ENCODE measurements at regions not wholly inside any gene's neighbourhood (a gene's known extent, or its start where the extent isn't known, plus 50 kb on each side); places are given as distances from the start of the nearest gene placed in this dataset.
"Not testable (repeated sequence)": the region's sequence is repeated elsewhere in the genome, so short reads cannot be mapped to it uniquely, and the experiment has no call there.

DNA sequence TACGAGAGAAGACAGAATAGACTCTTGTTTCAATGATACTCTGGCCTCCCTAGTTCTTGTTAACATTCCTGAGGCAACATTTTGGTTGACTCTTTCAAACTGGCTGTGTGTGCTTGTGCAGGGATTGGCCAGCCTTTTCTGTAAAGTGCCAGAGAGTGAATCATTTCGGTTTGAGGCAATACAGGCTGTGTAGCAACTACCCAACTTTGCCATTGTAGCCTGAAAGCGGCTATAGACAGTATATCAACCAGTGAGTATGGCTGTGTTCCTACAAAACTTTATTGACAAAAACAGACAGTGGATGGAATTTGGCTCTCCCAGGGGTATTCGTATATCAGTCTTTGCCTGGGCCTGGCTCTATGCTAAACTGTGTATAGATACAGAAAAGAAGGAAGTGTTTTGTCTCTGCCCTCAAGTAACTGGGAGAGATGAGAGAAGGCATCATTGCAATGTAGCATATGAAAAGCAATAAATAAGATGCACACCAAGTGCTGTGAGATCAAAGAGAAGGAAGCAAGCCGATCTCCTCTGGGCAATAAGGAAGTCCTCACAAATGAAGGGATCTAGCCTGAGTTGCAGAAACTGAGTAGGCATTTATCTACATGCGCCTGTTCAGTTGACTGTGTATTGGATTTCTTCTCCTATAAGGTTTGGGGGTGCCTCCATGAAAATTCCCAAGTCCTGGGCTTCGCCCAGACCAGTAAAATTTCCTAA is 568.0 kb upstream of the KLF4 start:
- DNase-seq: no peak

DNA sequence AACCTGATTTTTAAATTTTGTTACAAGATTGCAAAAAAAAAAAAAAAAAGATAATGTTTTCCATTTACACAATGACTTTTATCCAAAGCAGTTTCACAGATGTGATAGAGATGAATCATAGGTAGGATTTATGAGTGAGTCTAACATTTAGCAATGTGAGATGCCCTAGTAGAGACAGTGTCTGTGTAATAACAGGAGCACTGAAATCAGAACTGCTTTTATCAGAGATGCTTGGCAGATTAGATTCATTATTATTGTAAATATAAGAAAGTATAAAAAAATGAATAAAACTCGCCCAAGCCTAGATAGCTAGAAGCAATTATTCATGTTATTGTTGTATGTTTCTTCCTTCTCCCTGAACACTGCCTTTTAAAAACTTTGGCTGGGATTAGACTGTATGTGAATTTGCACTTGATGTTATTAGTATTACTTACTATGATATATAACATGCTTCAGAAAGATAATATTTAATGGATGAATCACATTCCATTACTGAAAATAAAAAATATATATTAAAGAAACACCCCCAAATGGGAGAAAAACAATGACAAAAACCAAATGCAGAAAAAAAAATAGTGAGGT is 567.3 kb upstream of the KLF4 start:
- no peak for DNase-seq

DNA sequence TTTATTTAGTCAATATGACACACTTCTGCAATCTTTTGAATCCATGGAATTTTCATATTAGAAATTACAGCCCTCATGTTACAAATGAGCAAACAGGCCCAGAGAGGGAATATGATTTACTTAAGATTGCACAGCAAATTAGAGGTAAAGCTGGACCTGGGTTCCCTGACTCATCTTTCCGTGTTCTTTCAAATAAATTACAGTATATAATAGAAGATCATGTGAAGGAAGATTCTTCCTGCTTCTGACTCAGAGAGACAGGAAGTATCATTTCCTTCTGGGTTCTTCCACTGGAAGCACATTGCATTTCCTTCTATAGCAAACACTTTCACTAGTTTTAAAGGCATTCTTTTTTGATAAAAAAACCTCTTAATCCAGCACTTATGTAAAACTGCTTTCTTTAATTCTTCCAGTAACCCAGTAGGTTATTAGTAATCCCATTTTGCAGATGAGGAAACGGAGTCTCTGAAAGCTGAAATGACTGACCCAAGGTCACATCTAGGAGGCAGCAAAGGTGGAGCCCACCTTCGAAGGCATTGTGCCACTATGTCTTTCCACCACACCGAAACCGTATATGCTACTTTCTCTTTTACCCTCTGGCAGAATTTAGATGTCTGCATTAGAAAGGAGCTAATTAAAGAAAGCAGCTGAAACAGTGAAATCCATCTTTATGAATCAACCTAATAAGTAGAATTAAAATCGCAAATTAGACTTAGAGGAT is 566.7 kb upstream of the KLF4 start:
- DNase-seq: no peak

DNA sequence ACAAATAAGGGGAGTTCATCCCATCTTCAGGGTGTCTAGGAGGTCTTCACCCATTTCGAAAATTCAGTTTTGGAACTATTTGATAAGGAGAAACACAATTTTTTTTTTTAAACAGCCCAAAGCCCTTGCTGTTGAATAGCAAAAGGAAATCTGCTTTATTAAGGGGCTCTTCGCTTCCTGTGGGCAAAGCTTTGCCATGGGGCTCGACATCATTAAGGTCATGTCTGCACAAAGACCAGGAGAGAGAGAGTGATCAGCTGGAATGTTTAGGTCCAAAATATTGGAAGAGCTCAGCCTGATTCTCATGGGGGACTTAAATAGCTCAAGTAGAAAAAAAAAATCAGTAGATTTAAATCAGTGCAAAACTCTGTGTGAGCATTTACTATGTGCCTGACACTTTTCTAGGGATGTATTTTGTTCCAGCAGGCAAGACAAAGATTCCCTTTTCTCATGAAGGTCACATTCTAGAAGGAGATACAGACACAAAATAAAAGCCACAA is 564.6 kb upstream of the KLF4 start:
- DNase-seq: no peak

DNA sequence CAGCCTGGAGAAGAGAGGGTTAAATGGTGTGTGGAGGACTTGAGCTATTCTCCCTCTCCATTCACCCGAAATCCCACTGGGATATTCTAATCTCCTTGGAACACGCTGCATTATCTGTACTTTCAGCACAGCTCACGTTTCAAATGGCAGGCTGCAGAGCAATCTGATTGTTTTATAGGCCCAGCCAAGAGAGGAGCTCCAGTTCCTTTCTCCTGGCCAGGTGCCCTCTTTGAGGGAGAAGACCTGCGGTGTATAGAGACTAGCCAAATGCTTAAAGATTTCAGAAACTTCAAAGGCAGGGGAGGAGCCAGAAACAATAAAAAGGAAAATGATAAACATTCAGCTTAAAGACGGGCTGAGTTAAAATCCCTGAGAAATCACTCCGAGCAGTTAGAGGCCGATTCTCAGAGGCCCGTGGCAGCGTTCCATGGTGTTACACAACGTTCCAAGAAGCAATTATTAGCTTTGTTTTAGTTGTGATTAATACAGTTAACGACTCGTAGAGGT is 564.0 kb upstream of the KLF4 start:
- DNase-seq: peak; percentile 91

DNA sequence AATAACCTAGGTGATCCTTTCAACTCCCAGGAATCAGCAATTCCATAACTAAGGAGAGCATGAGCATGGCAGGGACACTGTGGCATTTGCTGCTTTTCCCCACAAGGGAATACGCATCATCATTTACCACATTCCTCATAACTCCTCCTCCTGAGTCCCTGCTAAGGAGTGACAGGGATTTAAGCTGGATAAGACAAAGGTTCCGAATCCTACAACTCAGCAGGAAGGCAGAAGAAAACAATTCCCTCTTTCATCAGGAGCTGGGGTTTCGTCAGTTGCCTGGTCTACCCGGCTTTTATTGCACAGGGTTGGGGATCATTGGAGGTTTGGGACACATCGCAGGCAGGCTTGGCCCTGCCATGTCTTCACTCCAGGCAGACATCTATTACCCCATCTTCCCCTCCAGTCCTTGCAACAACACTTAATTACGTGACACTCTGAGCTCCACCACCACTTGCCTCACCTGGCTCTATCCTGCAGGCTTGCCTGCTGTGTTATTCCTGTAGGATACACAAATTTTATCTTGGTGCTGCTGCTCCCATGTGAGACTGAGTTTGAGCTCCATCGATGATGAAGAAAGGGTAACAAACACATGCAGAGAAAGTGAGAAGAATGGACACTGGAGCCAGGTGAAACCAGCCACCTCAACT is 563.0 kb upstream of the KLF4 start:
- no peak for DNase-seq

DNA sequence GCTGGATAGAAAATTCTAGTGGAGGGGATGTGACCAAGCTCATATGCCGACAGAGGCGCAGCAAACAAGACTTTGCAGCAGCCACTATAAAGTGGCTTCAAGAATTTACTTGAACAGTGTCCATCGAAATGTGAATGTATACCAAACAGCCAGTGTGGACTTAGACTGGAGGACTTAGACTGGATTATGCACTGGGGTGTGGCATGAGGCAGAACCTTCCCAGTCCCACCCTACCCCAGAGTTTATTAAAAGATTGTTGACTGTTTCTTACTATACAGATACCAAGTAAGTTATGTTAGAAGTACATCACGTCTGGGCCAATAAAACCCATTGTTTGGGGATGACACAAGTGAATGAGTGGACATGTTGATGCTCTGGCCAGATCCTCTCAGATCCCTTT is 561.3 kb upstream of the KLF4 start:
- no peak for DNase-seq

DNA sequence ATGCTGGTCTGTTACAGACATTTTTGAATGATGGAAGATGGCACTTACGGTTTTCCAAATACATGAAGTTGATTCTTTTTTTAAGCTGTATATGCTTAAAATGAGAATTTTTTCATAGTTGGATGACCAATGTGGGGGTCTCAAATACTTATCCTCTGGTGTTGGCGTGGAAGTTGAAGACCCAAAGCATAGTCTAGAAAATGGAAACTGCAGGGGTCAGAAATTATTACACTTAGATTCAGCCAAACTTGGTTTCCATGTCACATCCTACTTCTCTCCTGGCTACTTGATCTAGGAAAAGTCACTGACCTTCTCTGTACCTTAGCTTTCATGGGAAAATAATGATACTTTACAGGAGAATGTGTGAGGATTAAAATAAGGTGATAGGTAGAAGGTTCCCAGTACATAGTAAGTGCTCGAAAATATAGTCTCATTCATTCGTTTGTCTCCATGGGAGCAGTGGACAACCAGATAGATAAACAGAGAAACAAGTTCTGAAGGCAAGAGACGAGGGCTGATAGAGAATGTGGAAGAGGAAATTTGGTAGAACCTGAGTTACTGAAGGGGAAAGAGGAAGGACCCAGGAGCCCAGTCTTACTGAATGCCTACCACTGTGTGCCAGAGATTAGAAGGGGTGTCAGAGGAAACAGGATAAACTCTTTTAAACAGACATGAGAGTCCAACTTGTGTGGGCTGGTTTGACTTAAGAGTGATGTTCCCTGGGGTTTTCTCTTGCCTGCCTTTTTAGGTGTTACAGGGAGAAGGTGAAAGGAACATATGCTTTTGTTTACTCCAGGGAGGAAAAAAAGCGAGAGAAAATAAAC is 560.3 kb upstream of the KLF4 start:
- no peak for DNase-seq

DNA sequence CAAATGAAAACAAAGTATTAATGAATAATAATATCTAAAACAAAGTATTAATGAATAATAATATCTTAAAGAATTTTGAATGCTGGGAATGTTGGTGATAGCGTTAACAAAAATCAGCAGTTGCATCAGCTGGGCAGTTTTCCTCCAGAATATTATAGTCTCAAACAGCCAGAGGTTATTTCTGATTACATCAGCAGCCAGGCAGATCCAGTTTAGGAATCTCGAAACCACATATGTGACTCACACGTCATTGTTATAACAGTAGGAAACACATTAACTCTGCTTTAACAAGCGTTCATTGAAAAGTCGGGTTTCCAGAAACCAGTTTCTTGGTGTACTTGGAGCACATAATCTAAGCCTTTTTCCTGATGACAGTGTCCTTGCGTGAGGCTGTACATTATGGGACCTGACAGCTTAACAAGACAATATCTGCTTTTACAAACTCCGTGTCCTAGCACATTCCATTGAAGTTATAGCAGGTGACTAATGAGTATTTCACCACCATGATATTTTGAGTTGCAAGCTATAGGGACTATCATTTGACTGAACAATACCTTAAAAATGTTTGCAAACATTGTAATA is 559.5 kb upstream of the KLF4 start:
- peak; percentile 38 for DNase-seq

DNA sequence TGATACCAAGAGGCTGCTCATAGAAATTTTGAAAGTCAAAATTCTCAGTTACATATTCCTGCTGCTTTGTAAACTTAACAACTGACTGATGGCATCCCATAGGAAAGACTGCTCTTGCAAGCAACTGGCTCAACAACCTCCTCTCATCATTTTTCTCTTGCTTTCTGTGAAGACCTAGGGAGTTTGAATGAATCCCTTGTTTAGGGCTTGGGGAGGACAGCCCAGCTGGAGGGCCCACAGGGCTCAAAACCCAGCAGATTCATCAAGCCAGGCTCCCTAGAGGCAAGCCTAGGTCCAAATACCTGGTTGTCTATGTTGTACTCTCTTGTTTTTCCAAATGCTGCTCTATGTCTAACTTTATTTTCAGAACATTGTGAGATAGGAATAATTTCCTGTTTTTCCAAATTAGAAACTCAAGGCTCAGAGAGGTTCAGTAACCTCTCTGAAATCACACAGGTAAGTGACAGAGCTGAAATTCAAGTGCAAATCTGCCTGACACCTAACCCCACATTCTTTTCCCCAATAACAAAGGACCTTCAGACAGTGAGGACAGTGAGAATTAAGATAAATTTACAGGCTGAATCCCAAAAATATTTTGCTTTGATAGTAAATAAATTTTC is 558.9 kb upstream of the KLF4 start:
- DNase-seq: no peak

DNA sequence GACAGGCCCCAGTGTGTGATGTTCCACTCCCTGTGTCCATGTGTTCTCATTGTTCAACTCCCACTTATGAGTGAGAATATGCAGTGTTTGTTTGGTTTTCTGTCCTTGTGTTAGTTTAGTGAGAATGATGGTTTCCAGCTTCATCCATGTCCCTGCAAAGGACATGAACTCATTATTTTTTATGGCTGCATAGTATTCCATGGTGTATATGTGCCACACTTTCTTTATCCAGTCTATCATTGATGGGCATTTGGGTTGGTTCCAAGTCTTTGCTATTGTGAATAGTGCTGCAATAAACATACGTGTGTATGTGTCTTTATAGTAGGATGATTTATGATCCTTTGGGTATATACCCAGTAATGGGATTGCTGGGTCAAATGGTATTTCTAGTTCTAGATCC is 558.2 kb upstream of the KLF4 start:
- not testable (repeated sequence) for DNase-seq

DNA sequence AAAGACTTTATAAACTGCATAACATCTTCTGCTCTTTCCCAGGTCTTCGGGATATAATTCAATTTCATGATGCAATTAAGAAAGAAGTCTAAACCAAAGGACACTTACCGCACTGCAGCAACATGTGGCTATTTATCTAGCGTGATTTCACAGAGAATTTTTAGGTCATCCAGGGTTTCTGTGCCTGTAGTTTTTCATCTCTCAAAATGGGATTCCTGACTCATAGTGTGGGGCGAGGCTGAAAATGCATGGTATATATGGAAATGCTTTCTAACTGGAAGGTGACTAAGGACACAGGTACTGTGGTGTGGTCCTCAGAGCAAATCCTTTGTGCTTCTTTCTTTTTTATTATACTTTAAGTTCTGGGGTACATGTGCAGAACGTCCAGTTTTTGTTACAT is 557.7 kb upstream of the KLF4 start:
- DNase-seq: no peak

DNA sequence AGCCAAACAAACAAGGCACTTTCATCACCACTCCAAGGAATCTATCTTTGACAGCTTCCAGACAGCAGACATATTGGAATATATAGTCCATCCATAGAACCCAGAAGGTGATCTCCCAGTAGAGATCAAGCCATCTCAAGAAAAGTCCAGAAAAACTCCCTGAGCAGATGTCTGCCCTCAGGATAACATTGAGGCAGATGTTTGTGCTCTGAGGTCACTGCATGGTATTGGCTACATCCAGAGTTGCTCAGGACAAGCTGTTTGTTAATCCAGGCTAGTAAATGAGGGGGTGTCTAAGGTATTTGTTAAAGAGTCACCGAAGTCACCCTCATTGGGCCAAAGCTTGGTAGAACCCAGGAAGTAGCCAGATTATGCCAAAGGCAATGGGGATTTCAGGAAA is 556.3 kb upstream of the KLF4 start:
- no peak for DNase-seq

DNA sequence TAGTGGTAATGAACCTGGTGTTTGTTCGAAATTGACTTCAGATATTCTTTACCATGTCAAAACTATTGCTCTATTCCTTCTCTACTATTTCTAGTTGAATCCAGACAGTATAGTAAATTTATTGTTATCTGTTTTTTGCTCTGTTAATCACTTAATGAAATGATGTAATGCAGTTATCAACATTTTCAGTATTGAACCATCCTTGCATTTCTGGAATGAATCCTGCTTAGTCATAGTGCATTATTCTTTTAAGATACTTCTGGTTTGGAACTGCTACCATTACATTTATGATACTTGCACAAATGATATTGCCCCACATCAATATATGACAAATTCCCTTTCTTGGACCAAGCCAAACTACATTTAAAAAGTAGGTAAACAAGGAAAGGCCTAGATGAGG is 554.0 kb upstream of the KLF4 start:
- DNase-seq: no peak

DNA sequence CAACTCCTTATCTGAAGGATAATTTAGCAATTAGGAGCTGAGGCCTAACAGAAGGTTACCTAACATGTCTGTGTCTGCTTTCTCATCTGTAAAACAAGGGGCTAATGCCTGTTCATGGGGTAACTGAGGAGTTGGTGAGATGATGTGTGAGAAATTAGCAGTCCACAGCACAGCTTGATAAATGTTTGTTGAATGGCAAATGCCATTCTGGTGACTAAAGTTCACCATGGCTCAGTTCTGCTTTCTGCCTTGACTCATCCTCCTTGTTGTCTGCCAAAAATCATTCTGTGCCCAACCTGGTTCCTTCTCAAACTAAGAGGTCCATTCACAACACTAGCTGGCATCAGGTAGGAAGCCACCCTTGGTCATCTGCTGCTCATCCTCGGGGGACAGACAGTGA is 552.0 kb upstream of the KLF4 start:
- DNase-seq: no peak

DNA sequence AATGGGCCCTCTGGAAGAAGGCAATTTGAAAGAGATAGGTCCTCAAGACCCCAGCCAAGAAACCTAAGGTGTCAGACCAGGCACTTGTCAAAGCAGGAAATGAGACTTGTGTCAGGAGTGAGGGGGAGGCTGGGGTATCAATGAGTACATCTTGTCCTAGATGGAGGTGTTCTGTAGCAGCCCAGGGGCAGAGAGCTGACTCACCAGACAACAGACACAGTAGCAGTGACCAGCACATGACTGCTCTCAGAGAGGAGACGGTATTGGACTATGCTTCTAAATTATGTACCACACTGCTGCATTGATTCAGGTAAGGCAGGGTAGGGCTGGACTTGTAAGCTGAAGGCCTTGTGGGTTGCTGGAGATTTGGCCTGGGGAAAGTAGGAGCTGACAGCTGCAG is 551.2 kb upstream of the KLF4 start:
- no peak for DNase-seq

DNA sequence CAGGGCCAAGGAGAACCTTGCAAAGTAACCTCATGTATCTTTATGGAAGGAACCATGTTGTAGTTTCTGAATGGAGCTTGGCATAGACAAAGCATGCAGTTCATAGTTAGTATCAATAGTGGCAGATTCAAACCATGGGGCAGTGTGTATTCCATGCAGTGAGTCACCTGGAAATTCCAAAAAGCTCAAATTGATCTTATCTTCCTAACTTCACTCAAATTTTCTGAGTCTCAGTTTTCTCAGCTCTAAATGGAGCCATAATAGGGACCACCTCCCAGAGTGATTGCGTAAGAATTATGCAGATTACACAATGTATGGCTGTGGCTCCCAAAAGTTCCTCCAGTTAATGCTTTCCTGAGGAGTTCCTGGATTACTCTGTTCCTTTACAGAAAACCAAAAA is 549.9 kb upstream of the KLF4 start:
- DNase-seq: no peak

DNA sequence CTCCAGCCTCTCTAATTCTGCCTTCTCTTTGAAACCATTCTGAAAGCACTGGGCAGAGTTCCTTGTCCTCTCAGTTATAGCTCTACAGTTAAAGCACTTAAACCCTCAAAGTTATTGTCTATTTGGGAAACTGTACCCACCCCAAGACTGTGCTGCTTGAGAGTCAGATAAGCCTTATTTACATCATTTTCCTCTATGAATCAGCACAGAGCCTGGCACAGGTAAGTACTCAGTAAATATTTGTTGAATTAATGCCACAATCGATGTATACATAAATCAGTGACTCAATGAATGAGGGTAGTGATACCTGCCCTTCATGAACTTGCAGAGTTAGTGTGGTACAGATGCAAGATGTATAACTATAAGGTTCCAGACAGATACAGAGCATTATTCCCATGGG is 549.4 kb upstream of the KLF4 start:
- no peak for DNase-seq

DNA sequence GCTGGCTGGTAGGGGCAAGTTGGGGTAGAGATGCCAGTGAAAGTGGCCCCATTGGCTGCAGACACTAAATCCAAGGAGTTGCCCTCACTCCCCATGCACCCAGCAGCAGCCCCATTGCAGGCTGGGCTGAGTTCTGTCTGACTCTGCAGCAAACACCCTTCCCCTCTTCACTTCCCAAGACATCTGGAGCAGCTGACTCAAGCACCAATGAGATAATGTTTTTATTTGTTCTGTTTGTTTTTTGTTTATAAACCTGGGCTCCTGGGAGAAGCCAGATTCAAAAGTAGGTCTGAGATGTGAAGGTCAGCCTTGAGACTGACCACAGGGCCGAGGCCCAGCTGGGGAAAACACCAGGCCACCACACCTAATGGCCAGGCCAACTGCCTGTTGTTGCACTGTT is 545.9 kb upstream of the KLF4 start:
- DNase-seq: no peak

DNA sequence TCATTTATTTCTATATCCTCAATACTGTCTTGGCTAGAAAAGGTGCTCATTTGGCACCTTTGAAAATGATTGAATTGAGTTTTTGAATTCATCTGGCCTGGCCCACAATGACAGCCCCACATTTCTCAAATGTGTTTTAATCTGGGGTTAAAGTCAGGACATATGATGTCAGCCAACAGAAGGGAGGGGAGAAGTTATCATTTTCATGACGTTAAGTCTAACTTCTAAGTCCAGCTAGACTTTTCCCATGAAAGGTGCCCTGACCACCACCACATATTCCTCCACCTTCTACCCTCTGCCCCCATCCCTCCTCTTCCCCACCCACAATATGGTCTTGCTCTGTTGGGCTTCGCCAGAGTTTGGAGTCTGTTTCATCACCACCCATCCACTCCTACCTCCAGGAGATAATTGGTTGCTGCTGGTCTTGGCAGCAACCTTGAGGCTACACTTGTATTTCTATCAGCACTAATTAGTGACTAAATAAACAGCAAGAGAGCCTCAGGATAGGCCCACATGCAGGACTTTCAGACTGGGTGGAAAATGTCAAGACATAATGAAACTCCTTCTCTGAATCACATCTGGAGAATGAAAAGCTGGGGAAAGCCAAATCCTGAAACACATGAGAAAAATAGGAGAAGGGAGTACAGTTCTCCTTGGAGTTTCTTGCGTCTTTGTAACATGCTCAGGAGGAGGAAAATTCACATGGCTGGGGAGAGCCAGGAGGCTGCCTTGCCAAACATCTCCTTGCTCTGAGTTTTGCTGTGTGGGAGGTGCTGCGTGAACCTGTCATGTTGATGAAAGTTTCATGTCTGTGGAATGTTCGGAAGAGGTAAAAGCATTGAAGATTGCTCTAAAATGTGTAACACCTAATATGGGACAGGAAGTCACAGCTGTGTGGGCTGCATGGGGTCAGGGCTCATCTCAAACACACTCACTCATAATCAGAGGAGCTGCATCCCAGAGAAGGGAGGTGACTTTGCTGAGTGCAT is 544.7 kb upstream of the KLF4 start:
- DNase-seq: peak; percentile 75

Data from tongue (tissue), 1 donor.